Amniotic stem cell (primary cell): ENCODE measurements at regions not wholly inside any gene's neighbourhood (a gene's known extent, or its start where the extent isn't known, plus 50 kb on each side); places are given as distances from the start of the nearest gene placed in this dataset.

ENCODE experiments used
- DNase-seq: peaks from one replicate; lab custom pipeline; 2025; lab: John Stamatoyannopoulos, UW

DNA sequence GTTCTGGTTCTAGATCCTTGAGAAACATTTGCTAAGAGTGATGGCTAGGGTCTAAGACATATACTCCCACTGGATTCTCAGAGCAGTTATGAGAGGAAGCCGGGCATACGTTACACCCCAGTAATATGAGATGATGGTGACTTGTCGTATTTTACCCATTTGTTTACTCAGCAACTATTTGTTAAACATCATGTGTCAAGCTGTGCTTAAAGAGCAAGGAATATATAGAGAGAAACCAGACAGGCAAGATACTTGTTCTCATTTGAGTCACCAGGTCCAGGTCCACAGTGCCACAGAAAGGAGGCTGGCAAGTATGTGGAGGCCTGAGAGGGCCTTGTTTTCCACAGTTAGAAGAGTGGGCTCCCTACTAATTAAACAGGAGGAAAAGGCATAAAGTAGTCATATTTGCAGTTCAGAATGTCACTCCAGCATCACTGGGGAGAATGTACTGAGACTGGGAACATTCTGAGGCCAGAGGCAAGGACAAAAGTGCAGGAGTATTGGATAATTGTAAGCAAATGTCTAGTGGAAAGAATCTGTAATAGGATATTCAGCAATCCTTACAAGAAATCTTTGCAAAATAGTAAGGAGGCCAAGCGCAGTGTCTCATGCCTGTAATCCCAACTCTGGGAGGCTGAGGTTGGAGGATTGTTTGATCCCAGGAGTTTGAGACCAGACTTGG, 142.2 kb downstream of the IRS2 start:
- DNase-seq, result no peak

DNA sequence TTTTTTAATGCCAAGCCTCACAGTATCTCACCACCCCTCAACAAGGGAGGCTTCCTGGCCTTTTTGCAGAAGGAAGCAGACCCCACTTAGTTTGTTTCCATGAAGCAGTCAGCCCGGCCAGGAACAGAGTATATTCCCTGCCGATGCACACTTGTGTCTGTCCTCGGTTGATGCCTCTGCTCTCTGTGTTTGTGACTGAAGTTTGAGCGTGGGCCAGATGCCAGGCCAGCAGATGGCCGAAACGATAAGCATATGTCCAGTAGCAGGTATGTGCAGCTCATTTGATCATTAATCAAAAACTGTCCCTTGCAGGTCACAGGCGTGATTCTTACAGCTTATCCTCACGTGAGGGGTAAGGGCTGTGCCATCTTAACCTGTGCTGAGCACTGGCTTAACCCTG, 144.0 kb downstream of the IRS2 start:
- no peak for DNase-seq

DNA sequence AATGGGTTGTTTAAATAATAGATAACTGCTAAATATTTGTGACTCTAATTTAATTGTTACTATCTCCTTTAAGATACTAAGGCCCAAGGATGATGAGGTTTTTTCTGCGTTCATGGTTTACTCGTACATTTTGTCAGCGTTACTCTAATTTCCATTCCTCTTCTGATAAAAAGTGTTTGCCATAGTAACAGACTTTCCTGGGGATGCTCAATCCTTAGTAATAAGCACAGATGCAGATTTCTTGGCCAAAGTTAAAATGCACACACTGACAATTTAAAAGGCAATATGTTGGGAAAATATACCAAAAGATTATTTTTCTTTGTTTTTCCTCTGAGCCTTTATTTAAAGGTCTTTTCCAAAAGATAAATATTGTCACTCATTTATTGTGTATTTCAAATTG, 149.6 kb downstream of the IRS2 start:
- DNase-seq, result no peak

DNA sequence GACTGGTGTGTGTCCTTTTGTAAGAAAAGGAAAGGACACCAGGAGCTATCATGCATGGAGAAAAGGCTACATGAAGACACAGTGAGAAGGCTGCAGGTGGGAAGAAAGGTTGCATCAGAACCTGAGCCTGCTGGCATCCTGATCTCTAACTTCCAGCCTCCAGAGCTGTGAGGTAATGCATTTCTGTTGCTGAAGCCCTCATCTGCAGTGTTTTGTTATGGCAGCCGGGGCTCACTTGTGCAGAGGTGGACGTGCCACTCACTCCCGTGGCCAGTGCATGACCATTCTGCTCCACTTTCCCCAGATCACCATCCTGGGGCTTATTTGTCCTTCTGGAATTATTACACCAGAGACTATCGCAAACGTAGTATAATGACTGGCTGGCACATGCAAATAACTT, 155.3 kb downstream of the IRS2 start:
- no peak for DNase-seq

DNA sequence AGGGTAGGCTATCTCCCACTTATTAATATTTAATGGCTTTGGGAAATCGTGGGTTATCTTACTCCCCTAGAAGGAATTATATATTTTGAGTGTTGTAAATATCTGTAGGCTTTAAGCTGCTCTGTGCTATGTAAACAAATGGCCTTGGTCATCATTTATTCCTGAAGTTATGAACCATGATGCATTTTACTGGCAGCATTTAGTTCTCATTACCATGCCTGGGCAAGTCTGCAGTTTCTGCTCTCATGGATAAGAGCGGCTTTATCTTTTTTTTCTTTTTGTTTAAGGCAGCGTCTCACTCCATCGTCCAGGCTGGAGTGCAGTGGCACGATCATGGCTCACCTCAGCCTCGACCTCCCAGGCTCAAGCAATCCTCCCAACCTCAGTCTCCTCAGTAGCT, 156.1 kb downstream of the IRS2 start:
- no peak for DNase-seq

DNA sequence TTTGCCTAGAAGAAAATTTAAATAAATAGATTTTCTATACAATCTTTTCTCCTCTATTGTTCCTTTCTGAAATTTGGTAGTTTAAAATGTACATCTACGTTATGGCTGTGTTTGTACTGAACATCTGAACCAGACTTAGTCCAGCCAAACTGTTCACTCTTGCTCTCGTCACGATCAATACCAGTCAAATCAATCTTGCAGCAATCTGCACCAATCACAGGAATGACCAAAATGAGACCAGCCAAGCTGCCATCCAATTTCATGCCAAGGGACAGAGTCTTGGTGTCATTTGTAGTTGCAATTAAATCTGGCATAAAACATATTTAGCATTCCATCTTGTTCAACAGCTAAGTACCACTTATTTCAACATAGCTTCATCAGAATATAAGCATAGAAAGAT, 156.6 kb downstream of the IRS2 start:
- DNase-seq, result no peak

DNA sequence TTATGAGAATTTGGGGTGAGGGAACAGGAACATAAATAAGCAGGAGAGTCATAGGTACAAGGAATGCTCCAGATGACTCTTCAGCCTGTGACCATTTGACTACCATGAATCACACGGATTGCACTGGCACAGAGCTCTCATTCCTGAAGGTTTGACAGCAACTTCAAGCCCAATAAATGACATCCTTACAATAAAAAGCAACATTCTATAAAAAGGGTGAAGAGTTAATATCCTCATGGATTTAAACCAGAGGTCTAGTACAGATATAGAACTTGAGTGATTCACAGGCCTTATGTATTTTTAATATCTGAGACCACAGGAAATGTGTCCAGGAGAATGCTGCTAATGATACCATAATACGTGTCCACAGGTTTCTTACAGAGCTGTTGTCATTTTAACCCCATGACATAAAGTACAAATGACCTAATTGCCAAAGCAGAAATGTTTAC, 158.1 kb downstream of the IRS2 start:
- no peak for DNase-seq

DNA sequence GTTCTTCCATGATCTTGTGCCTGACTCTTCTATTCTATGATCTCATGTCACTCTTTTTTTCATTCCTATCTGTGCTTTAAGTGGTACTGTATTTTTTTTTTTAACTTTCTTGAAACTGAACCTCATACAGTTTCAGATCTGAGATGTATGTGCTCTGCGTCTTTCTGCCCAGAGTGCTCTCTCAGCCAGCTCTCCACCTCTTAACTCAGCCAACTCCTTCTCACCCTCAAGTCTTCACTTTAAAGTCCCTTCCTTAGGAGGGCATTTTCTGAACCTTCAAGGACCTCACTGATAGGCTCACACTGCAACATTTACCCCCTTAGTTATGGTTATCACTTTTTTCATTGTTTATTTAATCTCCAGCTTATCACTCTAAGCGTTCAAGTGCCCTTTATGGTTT, 158.7 kb downstream of the IRS2 start:
- DNase-seq, result no peak

DNA sequence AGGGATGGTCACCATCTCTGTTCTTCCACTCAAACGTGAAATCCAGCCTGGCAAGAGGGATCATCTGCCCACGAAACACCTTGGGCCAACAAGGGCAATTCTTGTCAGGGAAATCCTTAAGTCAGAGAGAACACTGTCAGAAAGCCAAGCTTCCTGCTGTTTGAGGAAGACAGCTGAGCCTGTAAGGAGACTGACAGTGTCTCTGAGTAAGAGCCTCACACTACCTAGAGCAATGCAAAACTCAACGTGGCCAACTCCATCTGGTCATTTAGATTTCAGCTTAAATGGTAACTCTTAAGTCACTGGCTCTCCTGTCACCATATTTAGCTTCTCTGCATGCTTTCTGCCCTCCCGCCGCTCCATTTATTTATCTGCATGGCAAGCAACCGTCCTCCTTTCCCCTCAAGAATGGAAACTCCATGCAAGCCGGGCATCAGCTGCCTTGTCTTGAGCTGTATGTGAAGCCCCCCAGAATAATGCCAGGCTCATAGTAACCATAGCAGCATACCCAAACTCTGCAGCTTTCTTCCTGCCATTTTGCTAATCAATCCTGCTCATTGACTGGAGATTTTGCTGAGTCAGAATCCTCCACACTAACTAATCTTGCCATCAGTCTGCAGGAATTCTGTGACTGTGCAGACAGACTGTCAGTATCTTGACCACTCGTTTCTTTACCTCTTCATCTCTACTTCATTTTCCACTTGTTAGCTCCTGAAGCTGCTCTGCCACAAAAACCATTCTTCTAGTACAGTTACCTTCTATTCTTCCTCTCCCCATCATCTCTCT, 159.8 kb downstream of the IRS2 start:
- no peak for DNase-seq

DNA sequence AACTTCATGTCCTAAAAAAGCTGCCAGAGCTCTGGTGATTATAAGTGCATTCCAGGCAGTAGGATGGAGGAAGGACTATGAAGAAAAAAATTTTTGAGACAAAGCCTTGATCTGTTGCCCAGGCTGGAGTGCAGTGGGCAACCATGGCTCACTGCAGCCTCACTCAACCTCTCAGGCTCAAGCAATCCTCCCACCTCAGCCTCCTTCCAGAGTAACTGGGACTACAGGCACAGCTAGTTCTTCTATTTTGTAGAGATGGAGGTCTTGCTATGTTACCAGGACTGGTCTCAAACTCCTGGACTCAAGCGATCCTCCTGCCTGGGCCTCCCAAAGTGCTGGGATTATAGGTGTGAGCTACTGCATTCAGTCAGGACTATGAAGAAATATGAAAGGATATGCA, 161.2 kb downstream of the IRS2 start:
- no peak for DNase-seq

DNA sequence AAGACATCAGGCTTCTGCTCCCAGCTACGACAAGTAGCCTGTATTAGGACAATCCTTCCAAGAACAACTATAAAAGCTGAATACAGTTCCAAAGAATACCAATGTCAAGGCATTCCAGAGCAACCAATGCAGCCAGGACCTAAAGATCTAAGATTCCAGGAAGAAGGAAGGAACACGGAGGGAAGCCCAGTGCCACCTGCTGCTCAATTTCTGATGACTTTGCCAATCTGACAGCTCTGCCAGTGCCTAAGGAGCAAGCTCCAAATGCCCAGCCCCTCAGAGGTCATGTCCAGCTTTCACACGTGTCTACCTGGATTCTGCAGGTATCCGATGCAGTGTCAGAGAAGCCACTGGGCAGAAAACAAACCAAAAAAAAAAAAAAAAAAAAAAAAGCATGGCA, 164.4 kb downstream of the IRS2 start:
- DNase-seq, result no peak

DNA sequence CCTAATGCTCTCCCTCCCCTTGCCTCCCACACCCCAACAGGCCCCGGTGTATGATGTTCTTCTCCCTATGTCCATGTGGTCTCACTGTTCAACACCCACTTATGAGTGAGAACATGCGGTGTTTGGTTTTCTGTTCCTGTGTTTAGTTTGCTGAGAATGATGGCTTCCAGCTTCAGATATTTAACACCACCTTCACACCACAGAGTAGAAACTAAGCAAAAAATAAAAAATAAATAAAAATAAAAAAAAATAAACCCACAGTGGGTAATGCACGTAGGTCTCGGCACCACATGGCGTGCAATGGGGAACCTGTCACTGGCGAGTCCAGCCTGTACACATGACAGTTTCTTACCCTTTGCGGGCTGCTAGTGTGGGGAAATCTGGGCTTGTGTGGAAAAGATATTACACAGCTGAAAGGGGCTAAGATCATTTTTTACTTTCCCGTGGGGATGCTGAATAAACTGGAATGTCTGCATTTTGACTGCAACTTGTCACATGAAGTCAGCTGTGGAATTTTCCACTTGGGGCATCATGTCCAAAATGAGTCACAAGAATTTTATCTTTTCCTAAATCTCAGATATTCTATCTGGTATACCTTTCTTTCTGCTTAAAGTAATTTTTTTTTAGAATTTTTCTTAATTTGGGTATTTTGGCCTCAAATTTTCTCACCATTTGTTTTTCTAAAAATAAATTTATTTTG, 170.5 kb downstream of the IRS2 start:
- DNase-seq, result no peak

DNA sequence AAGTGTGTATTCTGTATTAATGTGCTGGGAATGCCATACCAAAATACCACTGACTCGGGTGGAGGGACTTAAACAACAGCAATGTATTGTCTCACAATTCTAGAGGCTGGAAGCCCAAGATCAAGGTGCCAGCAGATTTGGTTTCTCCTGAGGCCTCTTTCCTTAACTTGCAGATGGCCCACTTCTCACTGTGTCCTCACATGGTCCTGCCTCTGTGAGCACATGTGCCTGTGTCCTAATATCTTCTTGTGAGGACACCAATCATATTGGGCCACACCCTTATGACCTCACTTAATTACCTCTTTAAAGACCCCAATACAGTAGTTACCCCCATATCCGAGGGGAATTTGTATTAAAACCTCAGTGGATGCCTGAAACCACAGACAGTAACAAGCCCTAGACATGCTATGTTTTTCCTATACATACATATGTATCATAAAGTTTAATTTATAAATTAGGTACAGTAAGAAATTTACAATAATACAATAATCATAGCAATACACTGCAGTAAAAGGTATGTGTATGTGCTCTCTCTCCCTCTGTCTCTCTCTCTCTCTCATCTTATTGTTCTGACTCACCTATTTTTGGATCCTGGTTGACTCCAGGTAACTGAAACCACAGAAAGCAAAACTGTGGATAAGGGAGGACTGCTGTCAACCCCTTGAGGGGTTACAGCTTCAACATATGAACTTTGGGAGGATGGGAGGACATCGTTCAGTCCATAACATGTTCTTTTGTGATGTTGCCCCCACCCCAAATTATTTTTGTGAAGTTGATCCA, 174.3 kb downstream of the IRS2 start:
- DNase-seq, result no peak

DNA sequence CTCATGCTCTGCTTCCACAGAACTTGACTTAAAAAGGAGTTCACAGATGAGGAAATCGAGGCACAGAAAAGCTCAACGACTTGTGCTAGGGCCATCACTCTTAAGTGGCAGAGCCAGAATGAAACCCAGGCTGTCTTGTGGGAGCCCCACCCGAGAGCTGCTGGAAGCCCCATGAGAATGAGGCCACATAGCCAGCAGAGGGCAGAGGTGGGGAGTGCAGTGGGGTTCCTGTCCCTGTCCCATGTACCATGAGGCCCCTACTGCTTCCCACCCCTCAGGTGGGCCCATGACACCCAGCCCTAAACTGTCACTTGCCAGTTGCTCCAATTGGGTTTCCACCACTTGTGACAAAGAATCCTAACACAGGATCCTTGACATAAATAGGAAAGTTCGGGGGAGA, 175.9 kb downstream of the IRS2 start:
- DNase-seq, result no peak

DNA sequence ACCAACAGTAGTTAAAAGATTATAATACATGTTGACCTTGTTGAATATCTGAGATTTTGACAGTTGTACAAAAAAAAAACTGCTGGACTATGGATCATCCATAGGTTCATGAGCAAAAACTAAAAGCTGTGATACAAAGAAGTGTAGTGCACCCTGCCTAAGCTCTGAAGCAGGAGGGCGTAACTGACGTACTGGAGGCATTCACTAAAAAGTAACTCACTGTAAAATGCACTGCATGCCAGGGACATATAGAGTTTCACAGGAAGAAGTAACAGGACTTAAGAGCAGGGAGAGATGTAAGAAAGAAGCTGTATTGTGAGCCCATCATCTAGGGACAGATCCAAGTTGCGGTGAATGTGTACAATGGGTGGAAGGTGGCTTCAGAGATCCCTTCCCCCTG, 177.9 kb downstream of the IRS2 start:
- DNase-seq, result no peak

DNA sequence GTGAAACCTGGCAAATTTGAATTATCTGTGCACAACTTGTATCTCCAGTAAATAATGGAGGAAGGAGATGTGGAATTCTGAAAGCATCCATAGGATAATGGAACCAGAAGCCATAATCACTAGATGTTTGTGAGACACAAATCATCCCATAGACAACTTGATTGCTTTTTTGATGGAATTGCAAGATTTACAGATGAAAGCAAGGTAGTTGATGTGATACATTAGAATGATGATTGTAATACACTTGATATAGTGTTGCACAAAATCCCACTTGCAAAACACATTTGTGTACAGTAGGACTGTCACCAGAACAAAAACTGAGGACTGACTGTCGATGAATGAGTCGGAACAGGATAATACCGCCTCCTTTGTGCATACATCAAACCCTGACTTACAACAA, 178.3 kb downstream of the IRS2 start:
- no peak for DNase-seq

DNA sequence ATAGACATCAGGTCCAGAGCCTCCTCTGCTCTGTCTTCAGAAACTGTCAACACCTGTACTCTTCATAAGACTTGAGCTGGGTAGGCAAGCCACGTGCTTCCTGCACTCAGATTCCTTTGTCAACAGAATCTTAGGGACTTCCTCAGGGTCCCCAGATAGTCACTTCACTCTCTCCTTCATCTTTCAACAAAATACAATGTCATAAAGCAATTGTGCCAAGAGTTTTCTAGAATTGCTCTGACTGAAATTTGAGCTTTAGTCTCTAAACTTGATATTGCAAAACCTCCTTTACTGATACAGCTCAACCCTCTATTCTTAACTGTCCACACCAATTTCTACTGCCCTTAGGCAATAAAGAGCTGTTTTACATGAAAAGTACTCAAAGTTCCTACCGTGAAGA, 179.9 kb downstream of the IRS2 start:
- DNase-seq, result no peak

DNA sequence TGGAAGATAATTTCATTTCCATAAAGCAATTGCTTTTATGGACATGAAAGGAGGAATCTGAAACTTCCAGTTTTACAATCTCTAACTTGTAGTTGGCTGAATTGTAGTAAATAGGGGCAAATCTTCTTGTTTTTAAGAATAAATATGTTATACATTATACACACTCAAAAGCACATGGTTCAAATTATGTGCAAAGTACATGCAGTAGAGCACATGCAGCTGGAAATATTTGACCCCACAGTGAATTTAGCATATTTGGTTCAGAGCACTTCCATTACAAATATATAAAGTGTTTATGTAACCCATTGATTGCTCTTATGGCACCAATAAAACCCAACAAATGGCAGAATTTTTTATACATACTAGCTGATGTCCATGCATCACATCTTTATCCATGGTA, 180.5 kb downstream of the IRS2 start:
- no peak for DNase-seq

DNA sequence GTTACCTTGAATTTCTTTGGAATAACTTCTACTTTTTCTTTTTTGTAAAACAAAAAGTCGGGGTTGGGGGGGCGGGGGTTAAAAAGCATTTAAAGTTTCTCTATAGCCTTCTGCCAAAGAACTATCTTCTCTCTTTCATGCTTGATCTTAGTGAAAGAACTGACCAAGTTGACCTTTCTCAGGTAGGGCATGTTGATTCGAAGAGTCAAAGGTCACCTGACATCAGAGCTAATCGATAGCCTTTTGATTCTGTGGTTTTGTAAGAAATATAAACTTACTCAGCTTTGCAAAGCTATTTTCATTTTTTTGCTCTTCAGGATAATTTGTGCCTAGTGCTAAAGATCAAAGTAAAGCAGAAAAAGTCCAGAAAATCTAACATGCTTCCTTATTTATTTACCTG, 181.5 kb downstream of the IRS2 start:
- DNase-seq, result no peak

DNA sequence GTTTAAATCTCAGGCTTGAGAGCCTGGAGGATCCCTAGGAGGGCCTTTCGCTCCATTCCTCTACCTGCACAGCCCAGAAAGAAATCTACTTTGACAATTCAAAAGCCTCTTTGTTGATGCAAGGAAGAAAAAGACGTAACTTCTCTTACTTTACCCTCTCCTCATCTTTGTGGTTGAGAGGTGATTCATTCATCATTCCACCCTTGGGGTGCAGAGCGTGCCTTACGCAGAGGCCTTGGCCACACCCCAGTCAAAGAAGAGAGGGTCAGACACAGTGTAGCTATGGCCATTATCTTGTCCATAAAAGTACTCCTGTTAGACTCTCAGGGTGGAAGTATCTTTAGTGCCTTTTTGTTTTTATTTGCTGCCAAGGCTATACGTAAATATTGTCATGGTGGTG, 184.0 kb downstream of the IRS2 start:
- DNase-seq, result no peak

DNA sequence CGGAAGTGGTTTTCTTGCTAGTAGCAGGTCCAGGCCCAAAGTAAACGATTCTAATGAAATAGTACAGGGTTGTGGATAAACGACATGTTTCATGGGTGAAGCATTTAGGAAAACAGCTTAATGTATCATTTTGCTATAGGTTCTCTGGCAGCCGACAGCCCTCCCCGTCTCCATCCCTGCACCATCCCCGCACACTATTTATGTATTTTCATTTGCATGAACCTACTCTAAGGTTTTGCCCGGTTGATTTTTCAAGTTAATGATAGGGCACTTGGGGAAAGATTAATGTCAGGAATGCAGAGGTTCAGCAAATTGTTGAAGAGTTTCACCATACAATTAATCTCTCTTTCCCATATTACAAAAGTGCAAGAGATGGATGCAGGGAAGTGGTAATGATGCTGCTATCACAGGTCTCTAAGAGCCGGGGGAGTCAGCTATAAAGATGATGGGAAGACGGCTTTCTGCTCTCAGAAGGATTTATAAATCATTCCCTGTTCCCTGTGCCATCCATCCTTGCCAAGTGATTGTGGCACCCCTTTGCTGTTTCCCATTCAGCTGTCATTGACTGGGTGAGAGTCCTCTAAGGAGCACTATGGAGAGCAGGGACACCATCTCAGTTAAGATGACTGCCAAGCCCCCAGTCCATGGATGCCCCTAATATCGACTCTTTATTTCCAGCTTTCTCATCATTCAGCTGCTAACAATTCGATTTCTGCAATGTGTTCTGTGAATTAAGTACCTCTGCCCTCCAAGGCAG, 186.3 kb downstream of the IRS2 start:
- no peak for DNase-seq

DNA sequence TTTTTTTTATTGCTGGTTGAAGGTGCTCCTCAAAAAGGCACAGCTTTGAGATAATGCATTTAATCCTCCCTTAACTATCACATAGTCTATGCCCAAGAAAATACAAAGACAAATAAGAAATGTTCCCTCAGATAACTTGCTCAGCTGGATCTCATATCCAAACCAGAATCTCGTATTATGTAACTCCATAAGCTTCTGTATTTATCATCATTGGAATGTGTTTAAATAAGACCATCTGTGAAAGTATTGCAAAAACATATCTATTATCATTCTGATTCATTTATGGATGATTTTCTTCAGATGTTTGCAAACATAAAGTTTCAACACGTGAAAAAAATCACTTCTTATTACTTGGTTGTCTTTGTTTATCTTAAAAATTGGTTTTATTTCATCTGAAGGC, 190.9 kb downstream of the IRS2 start:
- no peak for DNase-seq
